BE2C (cell line): ENCODE measurements at regions not wholly inside any gene's neighbourhood (a gene's known extent, or its start where the extent isn't known, plus 50 kb on each side); places are given as distances from the start of the nearest gene placed in this dataset.

Experiments used
- DNase-seq: peaks from one replicate; pipeline ENCODE4 v3.0.0-alpha.2; 2020
- H3K27me3 ChIP-seq: fragments of 250-450 bp; sonication (Bioruptor Pico); 2 replicates; pipeline ENCODE4 v1.5.1; 2020; ENCODE audit warnings: mild to moderate bottlenecking
- H3K36me3 ChIP-seq: fragments of 250-450 bp; sonication (Bioruptor Pico); 2 replicates; pipeline ENCODE4 v1.5.1; 2020; ENCODE audit warnings: mild to moderate bottlenecking
- H3K4me1 ChIP-seq: fragments of 250-450 bp; sonication (Bioruptor Pico); 2 replicates; pipeline ENCODE4 v1.5.1; 2020
- H3K4me3 ChIP-seq: 2 replicates; pipeline ENCODE4 v1.5.1; 2011; ENCODE audit warnings: low read depth, low read length
- H3K9me3 ChIP-seq: fragments of 250-450 bp; sonication (Bioruptor Pico); 2 replicates; pipeline ENCODE4 v1.5.1; 2020
- TF ChIP-seq, protein P1 (sequence below): IDR thresholded peaks from 2 replicates; pipeline ENCODE4 v1.5.1; 2012; ENCODE audit warnings: mild to moderate bottlenecking, low read depth, low read length

DNA sequence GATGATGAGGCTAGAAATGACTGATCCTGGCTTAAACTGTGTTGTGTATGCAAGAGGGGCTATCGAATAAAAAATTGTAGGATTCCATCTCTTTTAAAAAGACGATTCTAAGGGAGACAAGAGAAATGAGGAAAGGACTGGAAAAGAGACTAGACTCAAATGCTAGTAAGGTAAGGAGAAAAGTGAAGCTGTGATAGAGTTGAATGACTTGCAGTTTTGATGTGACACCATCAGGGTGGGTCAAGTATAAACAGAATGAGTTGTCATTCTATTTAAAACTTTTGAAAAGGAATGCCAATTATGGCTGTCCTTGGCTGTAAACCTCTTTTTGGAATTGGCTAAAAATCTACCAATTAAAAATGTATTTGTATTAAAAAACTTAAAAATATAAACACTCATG lies 184.5 kb upstream of the PHF14 start:
- Histone ChIP-seq H3K9me3 (no peaks in the 10 kb centered on the region), H3K4me3 (no peak overlapping the region), H3K4me1 (no peaks in the 10 kb centered on the region; the same call in 1 of the 2 replicates), H3K36me3 (no peaks in the 10 kb centered on the region), H3K27me3 (no peaks in the 10 kb centered on the region)
- TF ChIP-seq, protein P1, sequence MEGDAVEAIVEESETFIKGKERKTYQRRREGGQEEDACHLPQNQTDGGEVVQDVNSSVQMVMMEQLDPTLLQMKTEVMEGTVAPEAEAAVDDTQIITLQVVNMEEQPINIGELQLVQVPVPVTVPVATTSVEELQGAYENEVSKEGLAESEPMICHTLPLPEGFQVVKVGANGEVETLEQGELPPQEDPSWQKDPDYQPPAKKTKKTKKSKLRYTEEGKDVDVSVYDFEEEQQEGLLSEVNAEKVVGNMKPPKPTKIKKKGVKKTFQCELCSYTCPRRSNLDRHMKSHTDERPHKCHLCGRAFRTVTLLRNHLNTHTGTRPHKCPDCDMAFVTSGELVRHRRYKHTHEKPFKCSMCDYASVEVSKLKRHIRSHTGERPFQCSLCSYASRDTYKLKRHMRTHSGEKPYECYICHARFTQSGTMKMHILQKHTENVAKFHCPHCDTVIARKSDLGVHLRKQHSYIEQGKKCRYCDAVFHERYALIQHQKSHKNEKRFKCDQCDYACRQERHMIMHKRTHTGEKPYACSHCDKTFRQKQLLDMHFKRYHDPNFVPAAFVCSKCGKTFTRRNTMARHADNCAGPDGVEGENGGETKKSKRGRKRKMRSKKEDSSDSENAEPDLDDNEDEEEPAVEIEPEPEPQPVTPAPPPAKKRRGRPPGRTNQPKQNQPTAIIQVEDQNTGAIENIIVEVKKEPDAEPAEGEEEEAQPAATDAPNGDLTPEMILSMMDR: no peak
- no peak for DNase-seq

DNA sequence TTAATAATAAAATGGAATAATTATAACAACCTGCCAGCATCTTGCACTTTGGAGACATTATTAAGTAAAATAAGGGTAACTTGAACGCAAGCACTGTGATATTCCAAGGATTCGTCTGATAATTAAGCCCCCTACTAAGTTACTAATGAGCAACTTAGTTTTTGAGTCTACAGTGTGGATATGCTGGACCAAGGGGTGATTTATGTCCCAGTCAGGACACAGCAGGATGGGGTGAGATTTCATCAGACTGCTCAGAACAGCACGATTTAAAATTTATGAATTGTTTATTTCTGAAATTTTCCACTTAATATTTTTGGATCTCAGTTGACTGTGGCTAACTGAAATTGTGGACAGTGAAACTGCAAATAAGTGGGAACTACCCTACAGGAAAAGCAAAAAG lies 182.8 kb upstream of the PHF14 start:
- Histone ChIP-seq H3K9me3 (no peaks in the 10 kb centered on the region), H3K4me1 (no peaks in the 10 kb centered on the region; the same call in 1 of the 2 replicates), H3K27me3 (no peaks in the 10 kb centered on the region), H3K4me3 (no peak overlapping the region), H3K36me3 (no peaks in the 10 kb centered on the region)
- TF ChIP-seq, protein P1: no peak
- no peak for DNase-seq

DNA sequence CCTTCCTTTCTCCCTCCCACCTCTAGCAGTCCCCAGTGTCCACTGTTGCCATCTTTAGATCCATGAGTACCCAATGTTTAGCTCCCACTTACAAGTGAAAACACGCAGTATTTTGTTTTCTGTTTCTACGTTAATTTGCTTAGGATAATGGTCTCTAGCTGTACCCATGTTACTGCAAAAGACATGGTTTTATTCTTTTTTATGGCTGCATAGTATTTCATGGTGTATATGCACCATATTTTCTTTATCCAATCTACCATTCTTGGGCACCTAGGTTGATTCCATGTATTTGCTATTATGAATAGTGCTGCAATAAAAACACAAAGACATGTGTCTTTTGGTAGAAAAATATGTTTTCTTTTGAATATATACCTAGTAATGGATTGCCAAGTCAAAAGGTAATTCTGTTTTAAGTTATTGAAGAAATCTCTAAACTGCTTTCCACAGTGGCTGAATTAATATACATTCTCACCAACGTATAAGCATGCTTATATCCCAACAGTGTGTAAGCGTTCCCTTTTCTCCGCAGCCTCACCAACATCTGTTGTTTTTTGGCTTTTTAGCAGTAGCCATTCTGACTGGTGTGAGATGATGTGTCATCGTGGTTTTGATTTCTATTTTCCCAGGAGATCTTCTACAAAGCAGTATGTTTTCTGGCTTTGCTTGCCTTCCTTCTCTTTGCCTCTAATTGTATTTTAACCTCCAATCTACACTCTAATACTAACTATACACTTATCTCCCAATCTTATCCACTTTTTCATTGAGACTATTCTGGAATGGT lies 179.5 kb upstream of the PHF14 start:
- Histone ChIP-seq H3K36me3 (no peaks in the 10 kb centered on the region), H3K9me3 (no peaks in the 10 kb centered on the region), H3K4me3 (no peak overlapping the region), H3K27me3 (no peaks in the 10 kb centered on the region), H3K4me1 (no peaks in the 10 kb centered on the region; the same call in 1 of the 2 replicates)
- TF ChIP-seq, protein P1: no peak
- DNase-seq: no peak

DNA sequence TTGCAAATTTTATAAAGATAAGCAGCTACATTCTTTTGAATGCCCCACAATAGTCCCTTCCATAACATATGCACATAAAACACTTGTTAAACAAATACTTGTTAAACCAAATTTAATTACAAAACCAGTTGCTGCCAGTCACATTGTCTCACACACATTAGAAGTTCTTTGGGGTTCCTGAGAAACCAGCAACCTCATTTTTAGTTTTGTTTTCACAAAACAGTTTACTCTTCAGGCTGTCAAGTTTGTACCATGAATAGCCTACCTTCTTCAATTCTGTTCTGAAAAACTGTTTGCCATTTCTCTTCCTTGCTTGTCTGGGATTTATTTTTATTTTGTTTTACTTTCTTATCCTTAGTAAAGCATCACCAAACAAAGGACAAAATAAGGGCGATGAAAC lies 176.5 kb upstream of the PHF14 start:
- DNase-seq: no peak
- H3K4me1 ChIP-seq: no peaks in the 10 kb centered on the region
- TF ChIP-seq, protein P1: no peak
- no peak overlapping the region for H3K4me3 ChIP-seq
- no peaks in the 10 kb centered on the region for H3K9me3 ChIP-seq
- no peaks in the 10 kb centered on the region for H3K27me3 ChIP-seq
- no peaks in the 10 kb centered on the region for H3K36me3 ChIP-seq

DNA sequence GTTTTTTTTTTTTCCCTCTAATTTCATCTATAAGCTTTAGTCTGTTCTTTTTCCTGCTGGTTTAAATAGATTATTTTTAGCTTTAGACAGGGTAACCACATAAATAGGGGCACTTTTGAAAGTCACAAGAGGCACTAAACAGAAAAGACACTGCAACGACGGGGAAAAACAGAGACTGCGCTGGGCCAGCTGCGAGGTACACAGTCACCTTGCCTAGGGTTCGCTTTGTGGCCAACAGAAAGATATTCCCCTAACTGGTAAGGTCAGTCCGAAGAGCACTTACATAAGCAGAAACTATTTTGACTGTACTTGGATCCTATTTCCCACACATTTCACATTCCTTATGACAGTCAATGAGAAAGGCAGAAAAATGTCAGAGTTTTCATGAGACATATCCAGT lies 175.6 kb upstream of the PHF14 start:
- TF ChIP-seq, protein P1: no peak
- Histone ChIP-seq H3K4me3 (no peak overlapping the region), H3K4me1 (no peaks in the 10 kb centered on the region), H3K9me3 (no peaks in the 10 kb centered on the region), H3K27me3 (no peaks in the 10 kb centered on the region), H3K36me3 (no peaks in the 10 kb centered on the region)
- no peak for DNase-seq

DNA sequence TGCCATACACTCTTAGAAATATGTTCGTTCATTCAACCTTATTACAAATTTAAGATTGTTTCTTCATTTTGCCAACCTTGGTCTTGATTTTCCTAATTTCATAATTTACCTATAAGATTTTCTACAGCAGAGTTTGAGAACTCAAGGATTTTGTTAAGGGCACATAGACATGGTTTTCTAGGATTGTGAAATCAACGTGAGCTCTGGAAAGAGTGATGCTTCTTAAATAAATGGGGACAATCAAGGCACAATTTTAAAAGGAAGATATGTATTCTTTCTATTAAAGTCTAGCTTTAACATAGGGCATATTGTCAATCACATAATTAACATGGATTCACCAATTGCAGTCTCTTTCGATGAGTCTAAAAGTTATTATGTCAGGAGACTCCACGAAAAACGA lies 174.2 kb upstream of the PHF14 start:
- Histone ChIP-seq H3K4me3 (no peak overlapping the region), H3K36me3 (no peaks in the 10 kb centered on the region), H3K9me3 (no peaks in the 10 kb centered on the region), H3K4me1 (no peaks in the 10 kb centered on the region), H3K27me3 (no peaks in the 10 kb centered on the region)
- DNase-seq: no peak
- TF ChIP-seq, protein P1: no peak
